ENCODE measurements at regions not wholly inside any gene's neighbourhood (a gene's known extent, or its start where the extent isn't known, plus 50 kb on each side); places are given as distances from the start of the nearest gene placed in this dataset.

DNA sequence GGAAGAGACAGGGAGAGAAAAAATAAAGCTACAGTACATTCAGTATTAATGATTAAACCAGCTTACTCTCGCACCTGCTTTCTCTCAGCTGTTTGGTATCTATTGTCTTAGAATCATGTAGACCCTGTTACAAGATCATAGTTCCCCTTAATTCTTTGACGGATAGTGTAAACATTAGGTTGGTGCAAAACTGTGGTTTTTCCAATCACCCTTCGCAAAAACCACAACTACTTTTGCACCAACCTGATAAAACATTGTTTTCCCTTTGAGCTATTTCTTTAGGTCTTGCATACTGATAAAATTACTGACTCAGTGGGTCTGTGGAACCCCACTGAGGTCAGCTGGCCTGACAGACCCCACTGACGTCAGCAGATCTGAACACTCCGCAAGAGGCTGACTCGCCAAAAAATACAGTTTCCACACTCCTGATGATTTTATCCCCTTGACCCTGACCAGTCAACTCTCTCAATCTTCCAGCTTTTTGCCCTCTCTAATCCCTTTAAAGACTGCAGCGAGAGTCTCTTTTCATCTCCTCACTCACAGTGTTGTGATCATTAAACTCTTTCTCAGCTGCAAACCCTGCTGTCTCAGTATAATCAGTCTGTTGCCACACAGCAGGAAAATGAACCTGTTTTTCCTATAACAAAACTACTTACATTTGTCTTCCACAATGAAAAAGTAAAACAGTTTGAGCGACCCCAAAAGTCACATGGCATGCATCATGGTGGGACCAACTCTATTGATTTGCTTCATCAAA is 123.9 kb downstream of the SLITRK6 start:
- no peak overlapping the region for H3K4me3 ChIP-seq (ENCODE audit: low read length)
- no peaks in the 10 kb centered on the region for H3K9me2 ChIP-seq (replicated peaks; ENCODE audit: control insufficient read depth, low read length)
- H4K20me1 ChIP-seq (ENCODE audit: control insufficient read depth, insufficient read depth, low read depth, low read length): no peaks in the 10 kb centered on the region
- no peak overlapping the region for H3K4me2 ChIP-seq (ENCODE audit: low read length)
- no peaks in the 10 kb centered on the region for H3K27me3 ChIP-seq (ENCODE audit: control insufficient read depth, low read length)
- H3K79me2 ChIP-seq (ENCODE audit: control insufficient read depth, low read length): no peaks in the 10 kb centered on the region
- H3K27ac ChIP-seq (ENCODE audit: low read depth, low read length): no peak overlapping the region
- H3F3A ChIP-seq (ENCODE audit: control insufficient read depth, insufficient read depth): no peaks in the 10 kb centered on the region
- no peaks in the 10 kb centered on the region for H3K4me1 ChIP-seq (ENCODE audit: control insufficient read depth, low read length)
- H3K9me3 ChIP-seq (ENCODE audit: control insufficient read depth, insufficient read depth, low read length): no peaks in the 10 kb centered on the region
- TF ChIP-seq EZH2phosphoT487 (IDR thresholded peaks at IDR 0.05; ENCODE audit: borderline replicate concordance, low read length): no peak
- no peak for TF ChIP-seq CTCF (IDR thresholded peaks at IDR 0.05; ENCODE audit: low read depth, low read length, poor library complexity, severe bottlenecking)
- H3K36me3 ChIP-seq (ENCODE audit: control insufficient read depth, low read length): no peaks in the 10 kb centered on the region

GRCh38 chr13:85671336-85671735 is 127.9 kb downstream of the SLITRK6 start:
- H3K27ac ChIP-seq (ENCODE audit: low read depth, low read length): no peak overlapping the region
- no peaks in the 10 kb centered on the region for H4K20me1 ChIP-seq (ENCODE audit: control insufficient read depth, insufficient read depth, low read depth, low read length)
- TF ChIP-seq CTCF (IDR thresholded peaks at IDR 0.05; ENCODE audit: low read depth, low read length, poor library complexity, severe bottlenecking) (no peak), EZH2phosphoT487 (IDR thresholded peaks at IDR 0.05; ENCODE audit: borderline replicate concordance, low read length) (no peak)
- H3K9me3 ChIP-seq (ENCODE audit: control insufficient read depth, insufficient read depth, low read length): no peaks in the 10 kb centered on the region
- no peaks in the 10 kb centered on the region for H3K4me1 ChIP-seq (ENCODE audit: control insufficient read depth, low read length)
- H3K36me3 ChIP-seq (ENCODE audit: control insufficient read depth, low read length): no peaks in the 10 kb centered on the region
- no peaks in the 10 kb centered on the region for H3K27me3 ChIP-seq (ENCODE audit: control insufficient read depth, low read length)
- H3K9me2 ChIP-seq (replicated peaks; ENCODE audit: control insufficient read depth, low read length): no peaks in the 10 kb centered on the region
- H3K4me2 ChIP-seq (ENCODE audit: low read length): no peak overlapping the region
- no peaks in the 10 kb centered on the region for H3K79me2 ChIP-seq (ENCODE audit: control insufficient read depth, low read length)
- H3F3A ChIP-seq (ENCODE audit: control insufficient read depth, insufficient read depth): no peaks in the 10 kb centered on the region
- H3K4me3 ChIP-seq (ENCODE audit: low read length): no peak overlapping the region

DNA sequence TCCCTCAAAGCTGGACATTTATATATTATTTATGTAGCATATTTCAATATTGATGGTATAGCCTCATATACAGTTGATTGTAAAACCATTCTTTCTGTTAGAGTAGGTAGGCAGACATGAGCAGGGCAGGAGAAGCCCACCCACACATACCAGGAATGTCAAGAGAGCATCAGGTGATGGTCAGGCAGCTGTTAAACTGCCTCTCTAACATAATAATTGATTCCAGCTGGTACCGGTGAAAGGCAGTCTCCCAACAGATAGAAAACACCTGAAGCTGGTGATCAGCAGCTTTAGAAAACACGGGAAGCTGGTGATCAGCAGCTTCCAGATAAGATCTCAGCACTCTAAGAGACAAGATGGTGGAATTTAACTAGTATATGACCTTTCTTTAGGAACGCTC is 132.9 kb downstream of the SLITRK6 start:
- no peak overlapping the region for H3K4me2 ChIP-seq (ENCODE audit: low read length)
- H3K9me3 ChIP-seq (ENCODE audit: control insufficient read depth, insufficient read depth, low read length): no peaks in the 10 kb centered on the region
- H3K9me2 ChIP-seq (replicated peaks; ENCODE audit: control insufficient read depth, low read length): no peaks in the 10 kb centered on the region
- H3K4me1 ChIP-seq (ENCODE audit: control insufficient read depth, low read length): no peaks in the 10 kb centered on the region
- no peak overlapping the region for H3K27ac ChIP-seq (ENCODE audit: low read depth, low read length)
- H3K27me3 ChIP-seq (ENCODE audit: control insufficient read depth, low read length): no peaks in the 10 kb centered on the region
- no peak overlapping the region for H3K4me3 ChIP-seq (ENCODE audit: low read length)
- no peaks in the 10 kb centered on the region for H4K20me1 ChIP-seq (ENCODE audit: control insufficient read depth, insufficient read depth, low read depth, low read length)
- H3K79me2 ChIP-seq (ENCODE audit: control insufficient read depth, low read length): no peaks in the 10 kb centered on the region
- H3F3A ChIP-seq (ENCODE audit: control insufficient read depth, insufficient read depth): no peaks in the 10 kb centered on the region
- no peaks in the 10 kb centered on the region for H3K36me3 ChIP-seq (ENCODE audit: control insufficient read depth, low read length)
- TF ChIP-seq CTCF (IDR thresholded peaks at IDR 0.05; ENCODE audit: low read depth, low read length, poor library complexity, severe bottlenecking) (no peak), EZH2phosphoT487 (IDR thresholded peaks at IDR 0.05; ENCODE audit: borderline replicate concordance, low read length) (no peak)

Measured in DOHH2 (cell line).